Peyer's patch (tissue), 4 donors: ENCODE measurements at regions not wholly inside any gene's neighbourhood (a gene's known extent, or its start where the extent isn't known, plus 50 kb on each side); places are given as distances from the start of the nearest gene placed in this dataset.

Source experiments
- DNase-seq, 3 donors: peaks; one replicate each; pipeline ENCODE4 v3.0.0-alpha.2; 2017 to 2019
- H3K27ac ChIP-seq, 4 donors: fragments of 200-600 bp; sonication (generic); one replicate each; pipeline ENCODE4 v1.5.1; 2016 to 2019
- H3K27me3 ChIP-seq, 2 donors: fragments of 200-600 bp; sonication (generic); one replicate each; pipeline ENCODE4 v1.5.1; 2019
- H3K36me3 ChIP-seq, 3 donors: fragments of 200-600 bp; sonication (generic); one replicate each; pipeline ENCODE4 v1.5.1; 2016 to 2019
- H3K4me1 ChIP-seq, 4 donors: fragments of 200-600 bp; sonication (generic); one replicate each; pipeline ENCODE4 v1.5.1; 2016 to 2019
- H3K4me3 ChIP-seq, 4 donors: fragments of 200-600 bp; sonication (generic); 1 replicate in 3 of 4; 2 replicates in 1 of 4; pipeline ENCODE4 v1.5.1; 2016 to 2019; ENCODE audit warnings: mild to moderate bottlenecking in 1 of 4
- H3K9me3 ChIP-seq, 4 donors: fragments of 200-600 bp; sonication (generic); one replicate each; pipeline ENCODE4 v1.5.1; 2016 to 2019; ENCODE audit warnings: mild to moderate bottlenecking in 1 of 4
- CTCF ChIP-seq, 6 experiments: fragments of 450-650 bp in 4 of 6; fragments of 200-600 bp in 2 of 6; sonication (generic) in 1 of 6; IDR thresholded peaks; one replicate each; pipeline ENCODE4 v1.5.1; 2017 to 2019; ENCODE audit warnings: antibody characterized with exemption in 6 of 6, mild to moderate bottlenecking in 3 of 6, moderate library complexity in 1 of 6
- POLR2A ChIP-seq, 2 donors: fragments of 450-650 bp; IDR thresholded peaks; one replicate each; pipeline ENCODE4 v1.5.1; 2017; ENCODE audit warnings: antibody characterized with exemption in 2 of 2, mild to moderate bottlenecking in 2 of 2, moderate library complexity in 2 of 2

GRCh38 chr7:132672200-132672990, 96.1 kb upstream of the PLXNA4 start:
- DNase-seq: no peak
- Histone ChIP-seq H3K4me1 (no peaks in the 10 kb centered on the region), H3K36me3 (no peaks in the 10 kb centered on the region), H3K9me3 (no peaks in the 10 kb centered on the region), H3K27me3 (no peaks in the 10 kb centered on the region), H3K4me3 (no peak overlapping the region), H3K27ac (no peak overlapping the region)
- TF ChIP-seq CTCF (IDR thresholded peaks at IDR 0.05) (no peak), POLR2A (IDR thresholded peaks at IDR 0.05) (no peak)

GRCh38 chr7:132666774-132667172, 90.5 kb upstream of the PLXNA4 start:
- TF ChIP-seq POLR2A (IDR thresholded peaks at IDR 0.05) (no peak), CTCF (IDR thresholded peaks at IDR 0.05) (no peak)
- Histone ChIP-seq H3K27me3 (no peaks in the 10 kb centered on the region), H3K4me3 (no peak overlapping the region), H3K9me3 (no peaks in the 10 kb centered on the region), H3K36me3 (no peaks in the 10 kb centered on the region), H3K4me1 (no peaks in the 10 kb centered on the region), H3K27ac (no peak overlapping the region)
- no peak for DNase-seq

- no peaks in the 10 kb centered on the region for H3K36me3 ChIP-seq
- H3K27me3 ChIP-seq: no peaks in the 10 kb centered on the region
- no peak for TF ChIP-seq CTCF (IDR thresholded peaks at IDR 0.05)
- TF ChIP-seq POLR2A (IDR thresholded peaks at IDR 0.05): no peak
- no peaks in the 10 kb centered on the region for H3K4me1 ChIP-seq
- H3K27ac ChIP-seq: no peak overlapping the region
- H3K9me3 ChIP-seq: no peaks in the 10 kb centered on the region
- no peak for DNase-seq
- H3K4me3 ChIP-seq: no peak overlapping the region
Measured at GRCh38 chr7:132666071-132666773, 90.0 kb upstream of the PLXNA4 start.

GRCh38 chr7:132656846-132657776, 80.8 kb upstream of the PLXNA4 start:
- no peak for TF ChIP-seq POLR2A (IDR thresholded peaks at IDR 0.05)
- TF ChIP-seq CTCF (IDR thresholded peaks at IDR 0.05): peak in 3 of 6 experiments; percentile 12 to 42 (median 14)
- H3K4me3 ChIP-seq: no peak overlapping the region
- DNase-seq: no peak

GRCh38 chr7:132656341-132656740, 80.1 kb upstream of the PLXNA4 start:
- Histone ChIP-seq H3K27ac (peak overlapping the region in 2 of 4 donors; percentile 12 to 52), H3K4me3 (no peak overlapping the region), H3K9me3 (no peaks in the 10 kb centered on the region), H3K36me3 (no peaks in the 10 kb centered on the region), H3K27me3 (no peaks in the 10 kb centered on the region), H3K4me1 (peaks cover 0 to 8% (median 4%) of the 10 kb centered on the region in 4 donors)
- DNase-seq: no peak
- TF ChIP-seq CTCF (IDR thresholded peaks at IDR 0.05): no peak
- no peak for TF ChIP-seq POLR2A (IDR thresholded peaks at IDR 0.05)

More at GRCh38 chr7:132656846-132657776, 80.8 kb upstream of the PLXNA4 start:
- Histone ChIP-seq H3K9me3 (no peaks in the 10 kb centered on the region), H3K27ac (no peak overlapping the region), H3K36me3 (no peaks in the 10 kb centered on the region), H3K4me1 (peaks cover 0 to 8% (median 4%) of the 10 kb centered on the region in 4 donors), H3K27me3 (no peaks in the 10 kb centered on the region)
